Neural crest cell (in vitro differentiated cells): ENCODE measurements at regions not wholly inside any gene's neighbourhood (a gene's known extent, or its start where the extent isn't known, plus 50 kb on each side); places are given as distances from the start of the nearest gene placed in this dataset.

Experiments used
- DNase-seq: peaks from one replicate; pipeline ENCODE4 v3.0.0; 2021; ENCODE audit warnings: low read depth, mixed read lengths, low spot score
- H3K27ac Mint-ChIP-seq: one replicate; pipeline ENCODE4 v1.8.0; 2021; ENCODE audit warnings: mild to moderate bottlenecking, mixed read lengths; ENCODE audit not compliant: unreplicated experiment
- H3K27me3 Mint-ChIP-seq: 2 replicates; pipeline ENCODE4 v1.8.0; 2021; ENCODE audit warnings: low read depth, mild to moderate bottlenecking, mixed read lengths
- H3K36me3 Mint-ChIP-seq: 2 replicates; pipeline ENCODE4 v1.8.0; 2021; ENCODE audit warnings: low read depth, mild to moderate bottlenecking, mixed read lengths
- H3K4me1 Mint-ChIP-seq: 2 replicates; pipeline ENCODE4 v1.8.0; 2021; ENCODE audit warnings: mixed read lengths
- H3K4me3 Mint-ChIP-seq: one replicate; pipeline ENCODE4 v1.8.0; 2021; ENCODE audit warnings: mild to moderate bottlenecking, mixed read lengths
- H3K9me3 Mint-ChIP-seq: 2 replicates; pipeline ENCODE4 v1.8.0; 2021; ENCODE audit warnings: mixed read lengths
- TF ChIP-seq, protein P1 (sequence below): fragments of 200-600 bp; sonication (generic); conservative IDR thresholded peaks from 2 replicates; pipeline ENCODE4 v1.5.0; 2021; ENCODE audit warnings: antibody characterized with exemption, mild to moderate bottlenecking

DNA sequence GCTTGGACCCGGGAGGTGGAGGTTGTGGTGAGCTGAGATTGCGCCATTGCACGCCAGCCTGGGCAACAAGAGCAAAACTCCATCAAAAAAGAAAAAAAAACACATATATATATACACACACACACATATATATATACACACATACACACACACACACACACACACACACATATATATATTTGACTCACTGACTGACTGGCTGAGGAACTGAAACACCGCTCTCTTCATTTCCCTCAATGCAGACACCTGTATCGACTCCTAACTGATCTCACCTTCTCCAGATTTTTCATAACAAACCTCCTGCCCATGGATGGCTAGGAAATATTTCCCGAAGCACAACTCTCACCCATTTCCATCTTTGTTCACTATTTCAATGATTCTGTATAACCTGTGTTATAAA, 140.7 kb upstream of the ANO3 start:
- H3K27me3 Mint-ChIP-seq, result peaks cover 7% of the 10 kb centered on the region
- H3K4me1 Mint-ChIP-seq, result no peaks in the 10 kb centered on the region
- no peak for DNase-seq
- no peak overlapping the region for H3K27ac Mint-ChIP-seq
- TF ChIP-seq, protein P1, sequence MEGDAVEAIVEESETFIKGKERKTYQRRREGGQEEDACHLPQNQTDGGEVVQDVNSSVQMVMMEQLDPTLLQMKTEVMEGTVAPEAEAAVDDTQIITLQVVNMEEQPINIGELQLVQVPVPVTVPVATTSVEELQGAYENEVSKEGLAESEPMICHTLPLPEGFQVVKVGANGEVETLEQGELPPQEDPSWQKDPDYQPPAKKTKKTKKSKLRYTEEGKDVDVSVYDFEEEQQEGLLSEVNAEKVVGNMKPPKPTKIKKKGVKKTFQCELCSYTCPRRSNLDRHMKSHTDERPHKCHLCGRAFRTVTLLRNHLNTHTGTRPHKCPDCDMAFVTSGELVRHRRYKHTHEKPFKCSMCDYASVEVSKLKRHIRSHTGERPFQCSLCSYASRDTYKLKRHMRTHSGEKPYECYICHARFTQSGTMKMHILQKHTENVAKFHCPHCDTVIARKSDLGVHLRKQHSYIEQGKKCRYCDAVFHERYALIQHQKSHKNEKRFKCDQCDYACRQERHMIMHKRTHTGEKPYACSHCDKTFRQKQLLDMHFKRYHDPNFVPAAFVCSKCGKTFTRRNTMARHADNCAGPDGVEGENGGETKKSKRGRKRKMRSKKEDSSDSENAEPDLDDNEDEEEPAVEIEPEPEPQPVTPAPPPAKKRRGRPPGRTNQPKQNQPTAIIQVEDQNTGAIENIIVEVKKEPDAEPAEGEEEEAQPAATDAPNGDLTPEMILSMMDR, result no peak
- H3K9me3 Mint-ChIP-seq, result no peaks in the 10 kb centered on the region
- no peaks in the 10 kb centered on the region for H3K36me3 Mint-ChIP-seq
- H3K4me3 Mint-ChIP-seq, result no peak overlapping the region

DNA sequence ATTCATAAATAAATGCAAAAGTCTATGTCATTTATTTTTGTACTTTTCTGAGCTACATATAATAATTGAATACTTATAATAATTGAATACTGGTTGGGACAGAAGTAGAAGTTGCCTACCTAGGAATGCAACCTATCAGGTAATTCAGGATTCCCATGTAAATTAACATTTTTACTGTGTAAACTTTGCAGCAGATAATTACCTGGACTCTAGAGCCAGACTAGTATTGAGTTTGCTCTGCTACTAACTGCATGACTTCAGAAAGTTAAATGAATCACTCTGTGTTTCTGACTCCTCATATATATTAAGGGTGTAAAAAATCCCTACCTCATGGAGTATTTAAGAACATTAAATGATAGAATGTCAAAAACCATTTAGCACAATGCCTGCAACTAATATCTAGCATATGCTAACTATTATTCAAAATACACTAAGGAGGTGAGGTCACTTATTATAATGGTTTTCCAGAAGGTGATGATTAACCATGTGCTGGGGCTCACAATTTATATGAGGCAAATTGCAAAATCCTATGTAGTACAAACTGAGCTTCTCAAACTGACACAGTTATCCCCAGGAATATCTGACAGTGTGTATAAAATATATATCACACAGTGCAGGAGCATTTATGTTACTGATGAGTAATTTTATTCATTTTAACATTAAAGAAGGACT, 138.1 kb upstream of the ANO3 start:
- TF ChIP-seq, protein P1, result no peak
- no peak for DNase-seq
- peaks cover 2% of the 10 kb centered on the region for H3K9me3 Mint-ChIP-seq
- H3K4me3 Mint-ChIP-seq, result no peak overlapping the region
- peaks cover 5% of the 10 kb centered on the region for H3K27me3 Mint-ChIP-seq
- H3K36me3 Mint-ChIP-seq, result no peaks in the 10 kb centered on the region
- H3K4me1 Mint-ChIP-seq, result no peaks in the 10 kb centered on the region
- no peak overlapping the region for H3K27ac Mint-ChIP-seq

DNA sequence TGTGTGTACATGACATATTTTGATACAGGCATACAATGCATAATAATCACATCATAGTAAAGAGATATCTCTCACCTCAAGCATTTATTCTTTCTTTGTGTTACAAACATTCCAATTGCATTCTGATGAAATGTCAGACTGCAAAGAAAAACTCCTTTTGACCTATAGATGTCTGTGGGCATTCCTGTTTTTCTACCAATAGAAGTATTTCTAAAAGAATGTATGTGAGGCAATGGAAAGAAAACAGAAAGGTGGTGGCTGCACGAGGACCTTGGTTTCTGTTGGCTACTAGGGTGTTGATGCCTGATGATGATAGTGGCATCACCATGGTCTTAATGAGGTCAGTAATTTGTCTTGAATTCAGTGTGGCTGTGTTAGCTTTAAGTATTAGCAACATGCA, 137.0 kb upstream of the ANO3 start:
- H3K36me3 Mint-ChIP-seq, result no peaks in the 10 kb centered on the region
- no peak overlapping the region for H3K27ac Mint-ChIP-seq
- H3K27me3 Mint-ChIP-seq, result peaks cover 5% of the 10 kb centered on the region
- peaks cover 2% of the 10 kb centered on the region for H3K9me3 Mint-ChIP-seq
- no peaks in the 10 kb centered on the region for H3K4me1 Mint-ChIP-seq
- DNase-seq, result no peak
- no peak overlapping the region for H3K4me3 Mint-ChIP-seq
- TF ChIP-seq, protein P1, result no peak

DNA sequence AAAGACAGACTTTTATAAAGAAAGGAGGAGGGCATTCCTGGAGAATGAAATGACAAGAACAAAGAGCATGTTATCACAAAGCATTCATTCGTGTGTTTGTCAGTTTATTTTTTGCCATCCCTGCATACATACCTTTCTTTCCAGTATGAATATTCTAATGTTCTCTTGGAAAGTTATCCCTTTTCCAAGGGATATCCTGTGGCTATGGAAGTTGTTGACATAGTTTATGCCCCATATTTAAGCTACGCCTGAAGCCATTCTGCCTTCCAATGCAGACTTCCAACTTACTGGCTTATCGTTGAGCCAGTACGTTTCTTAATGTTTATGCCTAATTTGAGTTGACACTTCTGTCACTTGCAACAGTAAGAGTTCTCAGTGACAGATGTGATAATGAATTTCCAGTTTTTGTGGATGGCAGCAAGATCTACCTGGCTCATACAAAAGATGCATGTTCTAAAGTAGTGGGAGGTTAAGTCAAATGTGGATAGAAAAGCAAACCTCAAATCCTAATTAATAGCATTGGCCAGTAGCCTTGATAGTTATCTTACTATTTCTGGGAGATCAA, 133.3 kb upstream of the ANO3 start:
- no peaks in the 10 kb centered on the region for H3K4me1 Mint-ChIP-seq
- H3K27me3 Mint-ChIP-seq, result no peaks in the 10 kb centered on the region
- no peaks in the 10 kb centered on the region for H3K36me3 Mint-ChIP-seq
- H3K9me3 Mint-ChIP-seq, result peaks cover 2% of the 10 kb centered on the region
- no peak for DNase-seq
- no peak overlapping the region for H3K4me3 Mint-ChIP-seq
- H3K27ac Mint-ChIP-seq, result no peak overlapping the region
- TF ChIP-seq, protein P1, result no peak

DNA sequence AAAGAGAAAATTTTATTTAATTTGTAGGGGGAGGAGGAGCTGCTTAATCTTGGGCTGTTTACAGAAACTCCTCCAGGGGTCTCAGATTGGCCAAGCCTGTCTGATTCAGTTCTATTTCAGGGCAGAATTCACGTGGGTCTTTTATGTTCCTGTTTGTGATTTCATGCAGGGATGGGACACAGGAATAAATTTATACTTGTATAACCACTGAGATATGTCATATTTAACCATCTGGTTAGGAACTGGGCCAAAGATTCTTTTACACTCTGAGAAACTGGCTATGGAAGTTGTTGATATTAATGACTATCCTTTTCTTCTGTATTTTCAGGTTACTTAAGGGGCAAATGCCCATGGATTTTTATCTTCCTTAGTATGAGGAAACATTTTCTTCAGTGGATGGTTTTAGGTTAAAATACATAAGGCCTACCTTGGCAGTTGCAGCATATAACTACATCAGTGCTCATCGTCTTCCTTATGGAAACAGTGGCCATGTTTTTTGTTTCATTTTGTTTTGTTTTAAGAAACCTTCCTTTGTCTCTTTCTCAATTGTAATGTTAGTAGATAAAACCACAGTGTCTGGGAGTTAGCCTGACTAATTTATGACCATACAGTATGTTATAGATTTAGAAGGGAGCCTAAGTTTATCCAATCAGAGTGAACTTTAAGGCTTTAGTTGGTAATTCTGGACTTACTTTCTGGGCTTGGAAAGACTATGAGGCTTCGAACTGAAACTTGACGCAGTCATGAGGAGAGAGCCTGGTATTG, 132.4 kb upstream of the ANO3 start:
- H3K9me3 Mint-ChIP-seq, result peaks cover 2% of the 10 kb centered on the region
- H3K27ac Mint-ChIP-seq, result no peak overlapping the region
- no peak for DNase-seq
- H3K4me3 Mint-ChIP-seq, result no peak overlapping the region
- TF ChIP-seq, protein P1, result no peak
- no peaks in the 10 kb centered on the region for H3K36me3 Mint-ChIP-seq
- H3K4me1 Mint-ChIP-seq, result no peaks in the 10 kb centered on the region
- no peaks in the 10 kb centered on the region for H3K27me3 Mint-ChIP-seq
